ENCODE measurements at regions not wholly inside any gene's neighbourhood (a gene's known extent, or its start where the extent isn't known, plus 50 kb on each side); places are given as distances from the start of the nearest gene placed in this dataset.

GRCh38 chr9:129240581-129241211 lies 62.6 kb upstream of the IER5L start:
- no peak for TF ChIP-seq YY1 (IDR thresholded peaks at IDR 0.05; ENCODE audit: insufficient read depth, insufficient read length)
- no peak for TF ChIP-seq ZNF274 (IDR thresholded peaks at IDR 0.05; ENCODE audit: low read depth, low read length)
